NCI-H2081 treated with DMSO at 0.1 percent for 48 hours (cell line): ENCODE measurements at regions not wholly inside any gene's neighbourhood (a gene's known extent, or its start where the extent isn't known, plus 50 kb on each side); places are given as distances from the start of the nearest gene placed in this dataset.
"Not testable (repeated sequence)": the region's sequence is repeated elsewhere in the genome, so short reads cannot be mapped to it uniquely, and the experiment has no call there.

Experiments used
- DNase-seq: peaks from one replicate; lab custom pipeline; 2025; lab: John Stamatoyannopoulos, UW

DNA sequence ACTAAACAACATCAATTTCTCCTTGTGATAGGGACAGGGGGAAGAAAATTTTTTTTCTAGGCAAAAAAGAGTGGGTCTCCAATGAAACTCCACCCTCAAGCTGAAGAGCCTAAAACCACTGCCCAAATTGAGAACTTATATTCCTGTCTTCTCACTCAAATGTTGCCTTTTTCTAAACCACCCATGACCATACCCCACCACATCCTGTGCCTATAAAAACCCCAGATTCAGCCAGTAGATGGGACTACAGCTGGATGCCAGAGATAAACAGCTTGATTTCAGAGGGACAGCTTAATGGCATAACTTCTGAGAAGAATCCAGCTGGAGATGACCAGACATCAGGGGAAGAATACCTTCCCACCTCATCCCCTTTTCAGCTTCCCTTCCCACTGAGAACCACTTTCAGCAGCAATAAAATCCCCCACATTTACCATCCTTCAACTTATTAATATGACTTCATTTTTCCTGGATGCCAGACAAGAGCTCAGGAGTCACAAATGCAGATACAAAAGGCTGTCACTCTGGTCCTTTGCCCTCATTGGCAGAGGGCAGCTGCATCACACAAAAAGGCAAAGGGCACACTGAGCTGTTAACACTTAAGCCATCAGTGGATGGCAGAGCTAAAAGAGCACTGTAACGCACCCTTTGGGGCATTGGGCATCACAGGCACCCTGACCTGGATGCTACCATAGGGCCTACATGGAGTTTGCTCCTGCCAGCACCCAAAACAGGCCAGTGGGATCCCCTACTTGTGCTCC lies 972.5 kb upstream of the CTNND2 start:
- DNase-seq: no peak

DNA sequence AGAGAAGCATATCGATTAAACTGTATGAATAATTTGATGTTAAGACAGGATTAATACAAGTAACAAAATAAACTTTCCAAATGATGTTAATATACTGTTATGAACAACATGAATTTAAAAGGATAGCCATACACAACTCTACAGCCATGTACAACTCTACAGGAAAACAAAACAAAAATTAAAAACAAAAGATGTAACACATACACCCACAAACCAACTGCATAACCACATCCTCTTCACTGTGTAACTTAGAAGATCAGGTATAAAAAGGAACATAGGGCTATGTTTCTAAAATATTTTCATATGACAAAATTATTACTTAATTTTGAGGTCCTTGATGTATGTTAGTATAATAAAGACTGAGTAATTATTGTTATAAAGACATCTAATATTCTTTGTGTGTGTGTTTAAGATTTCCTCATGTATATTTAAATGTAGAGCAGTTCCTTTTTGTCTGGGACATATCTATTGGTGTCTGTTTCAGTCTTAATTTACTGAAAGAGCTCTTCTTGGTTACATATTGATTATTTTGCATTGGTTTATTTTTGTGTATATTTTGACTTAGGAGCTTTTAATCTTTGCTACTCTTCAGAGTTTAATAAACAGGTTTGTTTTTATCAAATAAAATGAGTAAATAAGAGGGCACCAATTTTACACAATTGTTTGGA lies 966.8 kb upstream of the CTNND2 start:
- no peak for DNase-seq

DNA sequence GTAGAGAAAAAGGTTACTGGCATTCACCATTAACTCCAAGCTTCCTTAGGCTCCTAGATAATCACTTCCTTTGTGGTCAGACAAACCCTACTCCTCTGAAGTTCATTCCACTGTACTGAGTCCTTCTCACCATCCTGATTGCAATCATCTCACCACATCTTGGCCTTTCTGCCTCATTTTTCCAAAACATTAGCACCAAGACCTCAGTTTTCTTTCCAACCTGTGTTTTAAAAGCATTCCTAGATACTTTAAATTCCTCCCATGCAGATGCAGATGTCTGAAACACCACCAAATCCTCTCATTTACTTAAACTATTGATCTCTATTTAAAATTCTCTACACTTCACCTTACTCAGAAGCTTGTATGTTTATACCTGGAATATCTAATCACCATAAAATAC lies 961.3 kb upstream of the CTNND2 start:
- DNase-seq: no peak

DNA sequence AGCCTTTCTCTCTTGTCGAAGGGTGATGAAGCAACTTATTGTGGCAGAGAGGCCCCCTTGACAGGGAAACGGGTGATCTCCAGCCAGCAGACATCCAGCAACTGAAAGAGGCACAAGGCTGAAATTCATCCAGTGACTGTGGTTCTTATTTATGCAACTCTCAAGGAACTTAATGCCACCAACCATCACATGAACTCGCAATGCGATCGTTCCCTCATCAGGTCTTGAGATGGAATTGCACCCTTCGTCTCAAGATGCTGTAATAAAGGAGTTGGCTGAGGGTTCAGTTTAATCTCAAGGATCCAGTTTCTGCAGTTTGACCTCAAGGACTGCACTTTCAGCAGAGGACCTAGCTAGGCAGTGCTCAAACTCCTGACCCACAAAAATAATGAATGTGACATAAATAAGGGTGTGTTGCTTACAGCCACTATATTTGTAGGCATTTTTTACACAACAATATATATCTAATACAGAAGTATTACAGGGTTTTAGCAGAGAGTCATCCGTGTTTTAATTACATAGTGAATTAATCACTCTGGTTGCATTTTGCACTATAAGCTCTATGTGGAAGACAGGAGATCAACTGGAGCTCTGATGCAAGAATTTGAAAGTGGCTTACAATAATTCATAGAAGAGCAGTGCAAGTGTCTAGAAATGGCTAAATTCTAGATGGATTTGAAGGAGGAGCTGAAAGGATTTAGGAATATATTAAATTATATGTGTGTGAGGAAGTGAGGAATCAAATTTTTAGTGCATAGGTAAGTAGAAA lies 957.8 kb upstream of the CTNND2 start:
- no peak for DNase-seq

DNA sequence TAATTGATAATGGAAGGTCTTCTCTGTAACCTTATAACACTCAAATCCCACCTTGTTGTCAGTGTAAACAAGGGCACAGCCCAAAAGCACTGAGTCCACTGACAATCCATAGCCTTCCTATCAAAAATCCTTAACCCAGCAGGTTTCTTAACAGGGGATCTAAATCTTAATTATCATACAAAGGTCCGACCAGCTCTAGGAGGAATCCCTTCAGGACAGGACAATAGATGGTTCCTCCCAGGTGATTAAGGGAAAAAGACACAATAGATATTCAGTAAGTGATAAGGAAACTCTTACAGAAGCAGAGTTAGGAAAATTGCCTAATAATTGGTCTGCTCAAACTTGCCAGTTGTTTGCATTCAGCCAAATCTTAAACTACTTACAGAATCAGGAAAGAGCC lies 951.9 kb upstream of the CTNND2 start:
- DNase-seq: not testable (repeated sequence)

DNA sequence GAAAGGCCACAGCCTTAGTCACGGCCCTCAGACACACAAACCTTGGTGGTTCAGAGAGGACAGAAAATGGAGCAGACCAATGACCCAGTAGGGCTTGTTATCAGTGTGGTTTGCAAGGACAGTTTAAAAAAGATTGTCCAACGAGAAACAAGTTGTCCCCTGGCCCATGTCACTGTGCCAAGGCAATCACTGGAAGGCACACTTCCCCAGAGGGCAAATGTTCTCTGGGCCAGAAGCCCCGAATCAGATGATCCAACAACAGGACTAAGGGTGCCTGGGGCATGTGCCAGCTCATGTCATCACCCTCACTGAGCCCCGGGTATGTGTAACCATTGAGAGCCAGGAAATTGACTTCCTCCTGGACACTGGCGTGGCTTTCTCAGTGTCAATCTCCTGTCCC lies 950.1 kb upstream of the CTNND2 start:
- no peak for DNase-seq

DNA sequence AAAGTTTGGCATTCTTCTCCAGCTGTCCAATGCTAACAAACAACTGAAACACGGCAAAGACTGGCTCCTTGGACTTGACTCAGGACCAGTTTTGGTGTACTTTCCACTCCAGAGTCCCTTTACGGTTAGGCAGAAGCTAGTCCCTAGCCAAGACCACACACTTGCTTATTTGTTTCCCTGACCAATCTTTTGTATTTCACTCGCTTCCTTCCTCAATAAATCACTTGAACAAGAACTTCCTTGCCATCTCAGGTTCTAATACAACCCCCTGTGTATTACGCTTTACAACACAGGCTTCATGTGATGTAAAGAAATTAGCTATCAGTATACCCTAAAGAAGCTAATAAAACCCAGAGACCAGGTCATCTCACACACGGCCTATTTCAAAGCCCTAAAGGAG lies 947.5 kb upstream of the CTNND2 start:
- no peak for DNase-seq

DNA sequence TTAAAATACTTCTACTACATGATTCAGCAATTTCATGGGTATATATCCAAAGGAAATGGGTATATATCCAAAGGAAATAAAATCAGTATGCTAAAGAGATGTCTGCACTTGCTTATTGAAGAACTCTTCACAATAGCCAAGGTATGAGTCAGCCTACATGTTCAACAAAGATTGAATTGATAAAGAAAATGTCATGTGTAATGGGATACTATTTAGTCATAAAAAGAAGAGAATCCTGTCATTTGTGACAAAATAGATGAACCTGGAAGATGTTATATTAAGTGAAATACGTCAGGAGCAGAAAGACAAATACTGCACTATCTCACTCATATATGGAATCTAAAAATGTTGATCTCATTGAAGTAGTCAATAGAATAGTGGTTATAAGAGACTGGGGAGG lies 944.5 kb upstream of the CTNND2 start:
- DNase-seq: no peak

DNA sequence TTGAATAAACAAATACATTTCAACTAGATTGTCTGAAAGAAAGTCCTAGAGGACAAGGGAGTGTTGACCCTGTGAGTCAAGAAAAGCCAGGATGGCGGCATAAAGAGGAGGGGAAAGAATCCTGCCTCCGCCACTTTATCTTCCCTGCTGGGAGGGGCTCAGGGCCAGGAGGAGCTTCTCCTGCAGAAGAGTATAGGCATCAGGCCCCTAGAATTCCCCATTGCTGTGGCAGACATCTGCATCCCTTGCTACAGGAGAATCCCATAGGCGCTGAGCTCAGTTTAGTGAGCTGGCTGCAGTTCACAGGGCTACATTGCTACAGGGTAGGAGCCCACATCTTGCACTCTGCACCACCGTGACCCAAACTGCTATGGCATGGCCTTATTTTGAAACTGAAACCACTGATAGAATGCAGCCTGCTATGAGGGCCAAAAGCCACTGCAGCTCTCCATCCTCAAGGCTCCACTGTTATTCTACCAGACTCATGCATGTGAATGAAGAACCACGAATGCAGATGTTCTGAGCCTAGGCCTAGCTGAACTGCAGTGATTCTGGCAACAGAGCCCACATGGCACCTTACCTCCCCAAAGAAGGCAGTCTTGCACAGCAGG lies 941.4 kb upstream of the CTNND2 start:
- no peak for DNase-seq

DNA sequence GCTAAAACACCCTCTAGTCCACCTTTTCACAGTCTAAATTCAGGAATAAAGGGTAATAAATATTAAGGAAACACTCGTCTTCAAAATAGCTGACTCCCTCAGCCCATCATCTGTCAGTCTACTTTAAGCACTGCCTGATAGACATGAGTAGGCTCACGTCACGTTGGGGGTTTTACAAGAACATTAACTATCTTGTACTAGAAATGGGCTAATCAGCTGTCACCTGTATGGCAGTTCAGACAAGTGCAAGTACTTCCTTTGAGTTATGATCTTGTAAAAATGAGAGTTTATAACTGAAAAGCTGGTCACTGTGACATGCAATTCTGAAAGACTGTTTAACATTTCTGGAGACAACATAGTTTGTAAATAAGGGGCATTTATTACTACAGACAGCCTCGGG lies 936.7 kb upstream of the CTNND2 start:
- DNase-seq: no peak

DNA sequence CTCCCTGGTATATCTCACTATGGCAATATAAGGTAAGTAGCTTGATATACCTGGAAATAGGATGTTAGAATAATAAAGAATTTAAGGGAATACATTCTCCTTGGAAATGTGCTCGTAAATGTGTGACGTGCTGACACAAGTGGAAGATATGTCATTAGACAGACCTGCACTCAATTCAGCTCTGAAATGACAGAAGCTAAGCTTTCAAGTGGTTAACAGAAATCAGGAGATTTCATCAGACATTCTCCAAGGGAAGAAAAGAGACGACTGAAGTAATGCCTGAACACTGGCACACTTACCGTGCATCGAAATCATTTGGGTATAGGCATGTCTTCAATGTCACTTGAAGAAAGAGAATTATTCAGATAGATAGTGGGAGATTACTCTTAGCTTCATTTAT lies 933.3 kb upstream of the CTNND2 start:
- DNase-seq: no peak

DNA sequence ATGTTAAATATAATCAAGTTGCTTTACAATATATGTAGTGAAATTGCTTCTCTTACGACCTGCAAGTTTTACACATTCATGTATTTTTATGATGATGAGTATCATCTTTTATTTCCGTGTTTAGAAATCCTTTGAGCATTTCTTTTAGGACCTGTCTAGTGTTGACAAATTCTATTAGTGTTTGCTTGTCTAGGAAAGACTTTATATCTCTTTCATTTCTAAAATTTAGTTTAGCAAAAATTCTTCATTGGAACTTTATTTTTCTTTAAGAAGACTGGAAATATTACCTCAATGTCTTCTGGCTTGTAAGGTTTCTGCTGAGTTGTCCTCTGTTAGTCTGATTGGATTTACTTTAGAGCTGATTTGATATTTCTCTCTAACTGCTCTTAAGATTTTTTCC lies 920.9 kb upstream of the CTNND2 start:
- DNase-seq: no peak

DNA sequence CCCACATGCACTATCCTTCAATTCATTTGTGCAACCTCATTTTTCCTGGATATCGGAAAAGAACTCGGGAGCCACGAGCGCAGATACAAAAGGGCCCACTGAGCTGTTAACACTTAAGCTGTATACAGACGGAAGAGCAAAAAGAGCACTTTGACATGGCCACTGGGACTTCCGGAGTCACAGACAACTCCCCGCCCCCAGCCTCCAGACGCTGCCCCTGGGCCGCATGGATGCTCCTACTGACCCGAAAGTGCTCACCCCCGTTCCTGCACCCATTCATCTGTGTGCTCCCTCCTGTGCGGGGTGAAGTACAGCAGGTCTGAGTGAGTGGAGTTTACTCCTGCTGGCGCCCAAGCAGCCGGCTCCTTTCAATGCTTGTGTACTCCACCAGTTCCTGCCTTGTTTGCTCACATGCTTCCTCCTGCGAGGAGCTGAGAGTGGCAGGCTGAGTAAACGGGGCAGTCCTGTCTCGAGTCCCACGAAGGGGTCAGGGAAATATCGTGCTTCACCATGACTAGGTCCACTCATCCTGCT lies 901.0 kb upstream of the CTNND2 start:
- DNase-seq: no peak

DNA sequence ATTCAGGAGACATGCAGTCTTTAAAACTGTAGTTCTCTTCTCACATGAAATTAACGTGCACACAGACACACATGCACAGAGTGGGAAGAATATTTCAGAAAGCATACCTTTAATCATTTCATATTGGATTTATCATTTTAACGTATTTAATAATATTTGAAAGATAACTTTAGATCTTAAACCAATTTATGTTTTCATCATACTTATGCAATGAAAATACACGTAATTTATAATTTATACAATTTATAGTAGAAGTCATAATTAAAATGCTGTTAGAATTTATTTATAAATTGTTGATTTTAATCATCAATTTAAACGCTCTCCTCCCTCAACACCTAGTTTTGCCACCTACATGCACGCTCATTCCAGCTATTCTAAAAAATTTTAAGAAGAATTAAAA lies 894.9 kb upstream of the CTNND2 start:
- DNase-seq: no peak

DNA sequence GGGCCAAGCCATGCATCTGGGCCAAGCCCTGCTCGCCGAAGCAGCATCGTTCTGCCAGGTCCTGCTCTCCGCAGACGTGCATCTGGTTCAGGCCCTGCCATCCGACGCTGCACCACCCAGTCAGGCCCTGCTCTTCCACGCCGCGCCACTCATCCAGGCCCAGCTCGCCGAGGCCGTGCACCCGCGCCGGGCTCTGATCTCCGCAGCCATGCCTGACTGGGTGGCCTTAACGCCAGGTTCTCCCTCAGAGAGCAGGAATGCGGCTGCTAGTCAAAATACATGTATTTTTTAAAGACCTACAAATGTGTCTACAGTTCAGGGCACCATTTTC lies 891.1 kb upstream of the CTNND2 start:
- DNase-seq: no peak

DNA sequence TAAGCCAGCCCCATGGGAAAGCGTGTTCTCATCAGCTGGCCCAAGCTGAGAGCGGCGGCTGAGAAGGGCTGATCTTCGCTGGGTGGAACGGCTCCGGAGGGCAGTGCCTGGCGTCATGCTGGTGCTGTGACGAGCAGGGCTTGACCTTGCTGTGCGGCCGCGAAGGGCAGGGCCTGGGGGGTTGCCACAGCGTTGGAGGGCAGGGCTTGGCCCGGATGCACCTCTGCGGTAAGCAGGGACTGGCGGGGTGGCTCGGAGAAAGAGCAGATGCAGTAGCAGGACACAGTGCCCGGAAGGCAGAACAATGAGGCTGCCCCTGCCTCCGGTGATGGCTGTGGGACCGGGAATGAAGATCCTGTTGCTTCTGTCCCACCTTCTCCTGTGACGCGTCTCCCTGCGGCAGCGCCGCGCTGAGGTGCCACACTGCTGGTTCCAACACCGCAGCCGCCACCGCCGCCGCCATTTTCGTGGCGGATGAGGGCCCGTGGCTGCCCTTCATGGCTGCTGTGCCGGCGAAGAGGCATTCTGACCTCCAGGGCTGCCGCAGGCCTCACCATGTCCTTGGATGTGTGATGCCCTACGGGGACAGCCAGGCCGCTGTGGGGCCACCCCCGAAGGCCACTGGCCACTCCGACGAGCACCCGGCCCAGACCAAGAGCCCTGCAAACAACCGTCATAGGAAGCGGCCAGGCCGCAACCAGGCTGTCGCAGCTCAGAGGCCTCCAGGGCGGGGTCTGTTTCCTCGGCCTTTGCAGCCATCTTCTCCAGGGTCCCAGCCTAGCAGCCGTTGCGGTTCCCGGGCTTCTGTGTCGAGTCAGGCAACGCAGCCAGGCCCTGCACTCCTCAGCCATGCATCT lies 890.5 kb upstream of the CTNND2 start:
- DNase-seq: no peak

DNA sequence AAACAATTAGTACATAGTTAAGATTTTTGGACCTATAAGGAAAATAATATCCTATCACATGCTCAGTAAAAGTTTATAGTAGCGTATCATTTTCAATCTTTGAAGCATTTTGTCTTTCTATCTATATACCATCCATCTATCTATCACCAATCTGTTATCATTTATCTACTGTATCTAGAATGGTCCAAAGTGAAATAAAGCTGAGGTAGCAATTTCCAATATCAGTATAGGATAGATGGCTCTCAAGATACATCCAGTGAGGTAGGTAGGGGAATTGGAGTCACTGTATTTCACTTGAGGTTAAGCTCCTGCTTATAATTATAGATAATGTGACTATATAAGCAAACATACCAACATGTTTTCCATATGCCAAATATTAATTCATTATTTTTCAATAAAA lies 889.1 kb upstream of the CTNND2 start:
- DNase-seq: no peak

DNA sequence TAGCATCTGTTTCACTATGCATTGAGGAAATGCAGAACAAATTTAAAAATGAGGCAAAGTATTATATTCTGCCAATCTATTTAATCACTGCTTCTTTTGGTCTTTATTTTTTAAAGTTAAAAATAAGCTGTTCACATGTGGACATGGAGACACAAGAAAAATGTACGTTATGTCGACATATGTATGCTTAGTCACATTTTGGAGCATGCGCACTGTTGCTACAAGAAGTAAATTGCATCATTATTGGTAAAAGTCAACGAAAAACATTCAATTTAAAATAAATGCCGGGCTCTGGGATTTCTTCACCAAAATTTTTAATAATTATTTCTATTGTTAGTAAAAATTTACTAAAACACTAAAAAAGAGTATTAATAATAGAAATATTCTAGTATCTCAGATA lies 876.3 kb upstream of the CTNND2 start:
- DNase-seq: no peak

DNA sequence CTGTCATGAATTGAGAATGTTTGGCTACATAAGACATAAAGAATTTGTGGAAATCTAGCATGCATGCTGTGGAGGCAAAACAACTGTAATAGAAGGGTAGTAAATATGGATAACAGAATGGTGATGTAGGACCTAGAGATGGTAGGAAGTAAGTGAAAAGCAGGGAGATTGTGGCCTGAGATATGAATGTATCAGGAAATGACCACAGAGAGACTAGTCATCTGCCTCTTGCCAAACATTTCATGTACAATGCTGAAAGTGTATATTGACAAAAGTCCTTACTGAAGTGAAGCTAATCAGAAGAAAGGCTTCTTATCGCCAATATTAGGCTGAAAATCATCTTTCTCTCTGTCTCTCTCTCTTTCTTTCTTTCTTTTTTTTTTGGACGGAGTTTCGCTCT lies 873.1 kb upstream of the CTNND2 start:
- no peak for DNase-seq

DNA sequence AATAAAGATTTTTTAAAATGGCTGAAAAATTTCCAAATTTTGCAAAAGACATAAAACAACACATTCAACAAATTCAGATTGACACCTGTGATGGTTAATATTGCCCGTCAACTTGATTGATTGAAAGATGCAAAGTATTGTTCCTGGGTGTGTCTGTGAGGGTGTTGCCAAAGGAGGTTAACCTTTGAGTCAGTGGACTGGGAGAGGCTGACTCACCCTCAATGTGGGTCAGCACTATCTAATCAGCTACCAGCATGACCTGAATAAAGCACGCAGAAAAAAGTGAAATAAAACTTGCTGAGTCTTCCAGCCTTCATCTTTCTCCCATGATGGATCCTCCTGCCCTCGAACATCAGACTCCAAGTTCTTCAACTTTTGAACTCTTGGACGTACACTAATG lies 868.0 kb upstream of the CTNND2 start:
- no peak for DNase-seq

DNA sequence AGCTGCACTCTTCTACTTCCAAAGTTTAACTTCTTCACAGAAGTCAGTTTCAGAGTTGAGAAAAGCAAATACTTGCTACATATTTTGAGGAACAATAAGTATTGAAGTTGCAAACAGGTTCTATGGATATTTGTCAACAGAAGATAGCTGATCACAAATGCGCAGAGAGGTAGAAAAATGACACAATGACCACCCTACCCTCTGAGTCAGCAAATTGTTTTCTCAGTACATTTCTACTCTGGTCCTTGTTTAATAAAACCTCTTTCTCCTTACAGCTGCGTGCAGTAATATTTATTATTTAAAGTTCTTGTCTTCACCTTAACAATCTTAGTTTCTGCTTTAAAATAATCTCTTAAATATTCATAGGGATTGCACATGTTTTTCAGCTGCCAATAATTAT lies 855.1 kb upstream of the CTNND2 start:
- no peak for DNase-seq

DNA sequence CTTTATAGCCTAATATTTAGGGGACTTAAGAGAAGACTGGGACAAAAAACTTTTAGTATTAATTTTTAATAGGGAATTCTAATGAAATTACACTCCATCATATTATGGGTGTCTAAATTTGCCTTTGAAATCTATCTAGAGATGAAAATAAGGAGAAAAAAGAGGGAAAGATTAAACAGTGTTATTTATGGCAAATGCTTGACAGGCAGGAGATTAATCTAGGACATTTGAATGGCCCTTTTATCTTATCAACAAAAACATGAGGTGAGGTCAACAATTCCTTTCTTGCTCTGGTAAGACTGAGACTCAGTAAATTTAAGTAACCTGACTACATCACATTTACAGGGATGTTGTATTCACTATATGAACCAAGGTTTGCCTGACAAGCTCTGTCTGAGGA lies 852.8 kb upstream of the CTNND2 start:
- DNase-seq: no peak
